DMS79 (cell line): ENCODE measurements at regions not wholly inside any gene's neighbourhood (a gene's known extent, or its start where the extent isn't known, plus 50 kb on each side); places are given as distances from the start of the nearest gene placed in this dataset.

Experiments
- DNase-seq: peaks from one replicate; lab custom pipeline; 2025; lab: John Stamatoyannopoulos, UW

- DNase-seq = no peak
These were observed 331.3 kb downstream of the NSG2 start for GRCh38 chr5:174376726-174377373.

GRCh38 chr5:174378121-174378874, 332.8 kb downstream of the NSG2 start:
- DNase-seq = no peak

- DNase-seq = no peak
These were observed 334.8 kb downstream of the NSG2 start for GRCh38 chr5:174380311-174380710.

GRCh38 chr5:174381241-174381640, 335.7 kb downstream of the NSG2 start:
- no peak for DNase-seq

GRCh38 chr5:174383210-174384167, 338.0 kb downstream of the NSG2 start:
- DNase-seq = no peak

GRCh38 chr5:174384509-174384947, 339.0 kb downstream of the NSG2 start:
- DNase-seq = no peak

GRCh38 chr5:174386306-174386705, 338.1 kb upstream of the MSX2 start:
- DNase-seq = no peak

GRCh38 chr5:174386846-174387245, 337.5 kb upstream of the MSX2 start:
- DNase-seq = no peak

GRCh38 chr5:174387448-174387847, 336.9 kb upstream of the MSX2 start:
- DNase-seq = no peak

- DNase-seq = no peak
These were observed 331.5 kb upstream of the MSX2 start for GRCh38 chr5:174392892-174393291.

- DNase-seq = no peak
These were observed 327.8 kb upstream of the MSX2 start for GRCh38 chr5:174396541-174396940.

GRCh38 chr5:174397206-174397605, 327.2 kb upstream of the MSX2 start:
- no peak for DNase-seq

- DNase-seq = no peak
These were observed 326.2 kb upstream of the MSX2 start for GRCh38 chr5:174398171-174398570.

GRCh38 chr5:174399411-174399810, 325.0 kb upstream of the MSX2 start:
- DNase-seq = no peak

GRCh38 chr5:174400461-174400860, 323.9 kb upstream of the MSX2 start:
- DNase-seq = no peak

GRCh38 chr5:174401793-174402192, 322.6 kb upstream of the MSX2 start:
- no peak for DNase-seq

GRCh38 chr5:174402222-174402812, 322.1 kb upstream of the MSX2 start:
- no peak for DNase-seq

- DNase-seq = no peak
These were observed 319.5 kb upstream of the MSX2 start for GRCh38 chr5:174404848-174405247.

GRCh38 chr5:174409070-174409469, 315.3 kb upstream of the MSX2 start:
- DNase-seq = no peak

- DNase-seq = no peak
These were observed 314.4 kb upstream of the MSX2 start for GRCh38 chr5:174409971-174410370.

- DNase-seq = no peak
These were observed 313.5 kb upstream of the MSX2 start for GRCh38 chr5:174410716-174411478.
